ENCODE measurements at regions not wholly inside any gene's neighbourhood (a gene's known extent, or its start where the extent isn't known, plus 50 kb on each side); places are given as distances from the start of the nearest gene placed in this dataset.

GRCh38 chr19:23060016-23060415, 56.8 kb upstream of the ZNF730 start:
- no peak for TF ChIP-seq CTCF (conservative IDR thresholded peaks at IDR 0.05; ENCODE audit: low read length)
- TF ChIP-seq EZH2phosphoT487 (IDR thresholded peaks at IDR 0.05; ENCODE audit: borderline replicate concordance, low read depth, low read length) = no peak
